ENCODE measurements at regions not wholly inside any gene's neighbourhood (a gene's known extent, or its start where the extent isn't known, plus 50 kb on each side); places are given as distances from the start of the nearest gene placed in this dataset.

GRCh38 chr2:15869396-15869795 is 71.0 kb upstream of the MYCN start:
- TF ChIP-seq CTCF (IDR thresholded peaks at IDR 0.05) (no peak), POLR2A (IDR thresholded peaks at IDR 0.05) (no peak)

Measured in right lobe of liver (tissue), 4 donors.